Stimulated activated naive CD4-positive, alpha-beta T cell (primary cell): ENCODE measurements at regions not wholly inside any gene's neighbourhood (a gene's known extent, or its start where the extent isn't known, plus 50 kb on each side); places are given as distances from the start of the nearest gene placed in this dataset.

Source experiments
- DNase-seq, 6 experiments: peaks; one replicate each; lab custom pipeline; 2025; lab: John Stamatoyannopoulos, UW

DNA sequence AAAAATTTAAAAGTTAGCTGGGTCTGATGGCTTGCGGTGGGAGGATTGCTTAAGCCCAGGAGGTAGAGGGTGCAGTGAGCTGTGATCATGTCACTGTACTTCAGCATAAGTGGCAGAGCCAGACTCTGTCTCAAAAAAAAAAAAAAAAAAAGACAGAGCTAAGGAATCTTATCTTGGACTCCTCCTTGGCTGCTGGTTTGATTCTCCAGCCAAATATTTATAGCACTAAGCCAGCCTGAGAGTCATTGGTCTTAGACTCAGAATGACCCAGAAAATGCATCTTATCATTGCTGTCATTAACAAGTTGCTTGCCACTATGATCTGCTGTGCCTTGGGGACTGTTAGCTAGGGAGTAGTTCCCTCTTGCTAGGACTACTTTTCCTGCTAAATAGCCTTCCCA is 164.7 kb downstream of the GNAT3 start:
- DNase-seq: no peak

DNA sequence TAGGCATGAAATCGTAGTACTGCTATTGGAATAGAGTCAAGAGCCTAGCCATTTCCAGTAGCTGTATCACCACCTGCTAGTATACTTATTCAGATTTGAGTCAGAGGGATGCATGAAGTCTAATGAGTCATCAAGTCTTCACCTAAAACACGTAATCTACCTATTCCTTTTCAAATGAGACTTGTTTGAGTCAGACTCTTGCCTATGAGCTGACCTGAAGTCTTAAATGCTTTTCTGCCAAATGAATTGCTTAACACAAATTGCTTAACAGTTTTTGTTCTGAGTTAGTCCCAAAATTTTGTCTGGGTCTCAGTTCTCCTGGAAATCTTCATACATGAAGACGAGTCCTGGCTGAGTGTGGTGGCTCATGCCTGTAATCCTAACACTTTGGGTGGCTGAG is 165.2 kb downstream of the GNAT3 start:
- no peak for DNase-seq

DNA sequence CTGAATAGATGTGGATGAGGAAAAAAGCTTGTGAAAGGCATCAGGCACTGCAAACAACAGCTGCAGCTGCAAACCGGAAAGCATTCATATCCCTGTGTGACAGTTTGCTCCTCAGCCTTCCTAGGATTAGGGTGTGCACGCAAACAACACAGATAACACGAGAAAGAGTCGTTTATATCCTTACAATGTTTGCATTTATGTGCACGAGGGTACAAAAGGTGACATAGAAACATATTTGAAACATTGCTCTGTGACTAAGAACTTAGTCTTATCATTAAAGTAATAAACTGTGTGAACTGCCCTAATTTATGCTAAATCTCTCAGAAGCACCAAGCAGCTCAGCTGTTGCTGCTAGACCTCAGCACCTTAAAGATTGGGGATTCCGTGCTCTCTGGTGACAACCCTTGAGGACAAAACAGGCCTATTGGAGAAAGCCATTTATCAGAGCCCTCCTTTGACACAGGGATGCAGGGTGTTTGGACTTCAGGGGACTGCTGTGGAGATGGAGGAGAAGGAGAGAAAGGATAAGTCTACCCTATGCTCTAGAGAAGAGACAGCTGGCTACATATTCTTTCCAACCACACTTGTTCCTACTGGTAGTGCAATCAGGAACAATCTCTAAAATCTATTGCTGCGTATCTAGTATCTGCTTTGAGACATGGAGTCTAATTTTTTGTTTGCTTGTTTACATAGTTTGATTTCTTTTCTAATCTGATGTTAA is 176.2 kb downstream of the GNAT3 start:
- no peak for DNase-seq

DNA sequence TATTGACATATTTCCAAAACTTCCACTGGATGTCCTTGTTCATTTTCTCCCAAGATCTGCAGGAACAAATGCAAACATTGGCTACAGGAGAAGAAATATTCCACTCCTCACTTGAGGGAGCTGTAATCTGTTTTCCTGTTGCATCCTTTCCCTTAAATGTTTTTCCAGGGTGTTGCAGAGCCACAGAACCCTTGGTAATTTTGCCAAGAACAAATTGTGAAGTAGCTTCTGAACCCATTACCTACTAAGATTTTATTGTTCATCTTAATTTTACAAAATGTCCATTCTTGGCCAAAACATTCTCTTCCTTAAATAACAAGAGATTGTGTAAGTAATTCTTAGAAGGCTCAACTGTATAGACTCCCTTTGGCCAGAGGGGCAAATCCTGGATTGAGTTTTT is 177.0 kb downstream of the GNAT3 start:
- no peak for DNase-seq

DNA sequence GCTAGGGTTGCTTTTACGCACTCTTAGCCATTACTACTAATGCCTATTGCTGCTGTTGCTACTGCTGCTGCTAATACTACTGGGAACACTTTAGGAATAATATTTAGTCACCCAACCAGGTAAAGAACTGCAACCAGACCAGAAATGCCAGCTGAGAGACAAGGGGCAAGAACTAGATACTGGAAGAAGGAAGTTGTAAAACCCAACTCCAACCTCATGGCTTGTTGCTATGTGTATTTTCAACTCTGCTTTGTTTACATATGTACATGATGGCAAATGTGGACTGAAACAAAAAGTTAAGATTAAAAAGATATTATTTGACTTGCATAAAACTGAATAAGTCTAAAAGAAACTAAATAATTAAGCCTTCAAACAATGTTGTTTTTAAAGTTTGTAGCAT is 177.7 kb downstream of the GNAT3 start:
- no peak for DNase-seq

DNA sequence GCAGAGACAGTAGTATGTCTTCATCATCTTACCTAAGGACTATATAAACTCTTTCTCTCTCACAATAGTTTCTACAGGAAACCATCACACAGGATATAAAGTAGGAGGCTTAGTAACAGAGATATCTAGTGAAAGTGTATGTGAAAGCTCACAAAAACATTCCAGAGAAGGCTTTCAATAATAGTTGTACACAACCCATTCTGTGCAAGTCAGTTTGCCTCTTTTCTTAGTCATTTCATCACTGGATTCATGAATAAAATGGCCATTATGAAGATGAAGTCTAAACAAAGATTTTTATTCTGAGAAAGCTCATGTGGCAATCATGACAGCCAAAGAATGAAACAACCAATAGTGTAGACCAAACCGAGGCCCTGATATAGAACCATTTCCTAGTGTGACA is 178.8 kb downstream of the GNAT3 start:
- DNase-seq: no peak

DNA sequence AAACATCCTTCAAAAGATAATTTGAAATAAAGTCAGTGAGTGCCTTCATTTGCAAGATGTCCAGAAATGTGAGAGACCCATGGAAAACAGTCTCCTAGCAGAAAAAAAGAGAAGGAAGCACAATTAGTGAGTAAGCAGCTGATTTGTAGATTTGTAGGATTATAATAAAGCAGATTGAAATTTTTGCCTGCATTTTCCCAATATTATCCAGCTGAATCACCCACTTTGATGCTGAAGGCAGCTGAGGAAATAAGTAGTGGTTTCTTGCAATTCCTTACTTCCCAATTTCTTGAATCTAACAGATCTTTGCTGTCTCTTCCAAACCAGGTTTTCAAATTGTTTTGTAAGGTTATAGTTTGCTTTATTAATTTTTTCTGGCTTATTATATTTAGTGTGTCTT is 181.4 kb downstream of the GNAT3 start:
- no peak for DNase-seq

DNA sequence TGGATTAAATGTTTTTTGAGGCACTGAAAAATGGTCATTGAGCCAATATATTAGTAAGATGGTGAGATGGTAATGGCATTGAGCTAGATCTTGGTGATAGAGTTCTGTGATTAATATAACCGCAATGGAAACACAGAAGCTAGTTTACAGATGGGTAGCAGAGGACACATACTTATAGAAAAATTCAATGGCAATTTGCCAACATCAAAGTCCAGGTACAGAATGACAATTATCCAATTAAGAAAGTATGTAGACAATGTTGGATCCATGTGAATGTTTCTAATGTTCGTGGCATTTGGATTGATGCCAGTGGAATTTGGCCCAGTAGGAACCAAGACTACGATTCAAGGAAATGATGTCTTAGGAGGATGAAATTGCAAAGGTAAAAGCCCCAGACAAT is 187.8 kb downstream of the GNAT3 start:
- DNase-seq: no peak

DNA sequence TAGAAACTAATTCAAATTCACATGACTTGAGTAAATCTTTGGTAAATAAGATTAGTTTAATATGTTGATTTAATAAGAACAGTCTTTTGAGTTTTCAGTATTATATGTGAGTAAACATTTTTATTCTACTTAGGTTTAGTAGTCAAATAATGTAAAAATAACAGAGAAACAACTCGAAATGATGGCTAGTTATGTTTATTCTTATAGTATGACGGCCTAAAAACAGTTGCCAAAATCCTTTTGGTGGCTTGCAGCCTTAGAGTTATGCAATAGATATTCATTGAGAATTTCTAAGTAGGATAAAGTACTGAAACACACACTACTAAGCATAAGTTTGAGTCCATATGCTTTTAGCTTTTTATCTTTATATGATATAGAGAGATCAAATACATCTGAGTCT is 184.8 kb downstream of the GNAI1 start:
- DNase-seq: no peak

DNA sequence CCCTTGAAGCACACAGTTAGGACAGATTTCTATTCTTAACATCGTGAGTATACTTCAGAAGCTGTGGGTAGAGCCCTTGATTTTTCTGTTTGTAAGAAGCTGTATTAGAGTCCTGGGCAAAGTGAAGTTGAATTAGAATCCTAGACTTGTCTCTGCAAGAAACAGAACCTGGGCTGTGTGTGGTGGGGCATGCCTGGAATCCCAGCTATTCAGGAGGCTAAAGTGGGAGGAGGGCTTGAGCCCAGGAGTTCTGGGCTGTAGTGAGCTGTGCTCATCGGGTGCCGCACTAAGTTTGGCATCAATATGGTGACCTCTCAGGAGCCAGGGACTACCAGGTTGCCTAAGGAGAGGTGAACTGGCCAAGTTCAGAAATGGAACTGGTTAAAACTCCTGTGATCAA is 183.4 kb downstream of the GNAI1 start:
- no peak for DNase-seq

DNA sequence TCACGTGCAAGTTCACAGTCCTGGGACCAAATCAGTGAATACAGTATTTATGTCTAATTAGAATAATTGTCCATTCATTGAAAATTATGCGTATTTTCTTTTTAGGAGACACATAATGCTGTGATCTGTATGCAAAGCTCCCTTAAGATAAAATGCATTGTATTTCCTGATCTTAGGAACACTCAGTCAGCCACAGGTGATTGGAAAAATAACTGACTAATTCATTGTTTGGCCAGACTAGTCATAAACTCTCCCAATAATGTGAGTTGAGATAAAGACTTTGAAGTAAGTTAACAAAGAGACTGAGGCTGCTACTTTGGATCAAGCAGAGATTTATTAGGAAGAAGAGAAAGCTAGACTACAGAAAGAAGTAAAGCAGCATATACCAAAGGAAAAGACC is 182.2 kb downstream of the GNAI1 start:
- DNase-seq: no peak

DNA sequence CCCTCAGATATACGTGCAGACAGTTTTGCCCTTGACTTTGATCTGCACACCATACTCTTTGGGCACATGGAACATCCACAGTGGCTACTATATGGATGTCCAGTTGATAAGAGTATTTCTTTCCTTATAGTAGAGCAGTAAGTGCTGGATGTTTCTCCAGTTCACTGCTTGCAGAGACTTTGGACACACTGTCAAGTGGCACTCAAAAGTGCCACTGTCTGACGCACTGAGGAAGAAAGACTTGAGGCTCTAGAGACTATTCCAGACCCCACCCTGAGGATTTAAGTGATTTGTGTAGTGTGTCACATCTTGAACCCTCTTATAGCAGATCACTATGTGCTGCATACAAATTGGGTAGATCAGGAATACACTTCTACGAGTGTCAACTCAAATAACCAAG is 179.1 kb downstream of the GNAI1 start:
- no peak for DNase-seq

DNA sequence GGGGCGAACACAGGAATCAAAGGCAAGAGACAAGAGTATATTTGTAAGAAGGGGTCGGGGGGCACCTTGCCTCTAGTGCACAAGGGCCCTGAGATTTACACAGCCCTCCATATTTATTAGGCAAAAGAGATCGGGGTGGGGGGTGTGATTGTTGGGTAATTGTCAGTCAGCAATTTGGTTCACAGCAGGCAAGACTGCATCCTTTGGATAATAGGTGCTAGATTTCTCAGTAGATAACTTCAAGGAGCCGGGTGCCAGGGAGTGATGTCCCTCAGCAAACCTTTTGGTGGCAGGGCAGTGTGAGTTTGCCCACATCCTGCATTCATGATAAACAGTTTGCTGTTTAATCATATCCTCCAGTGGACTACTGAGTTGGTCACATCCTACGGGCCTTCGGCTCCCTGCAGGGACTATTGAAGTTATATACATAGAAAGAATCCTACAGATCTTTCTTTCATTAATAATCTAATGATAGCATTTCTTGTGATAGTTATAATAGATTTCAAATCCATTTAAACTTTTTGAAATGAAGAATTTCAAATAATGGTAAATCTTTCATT is 178.5 kb downstream of the GNAI1 start:
- no peak for DNase-seq

DNA sequence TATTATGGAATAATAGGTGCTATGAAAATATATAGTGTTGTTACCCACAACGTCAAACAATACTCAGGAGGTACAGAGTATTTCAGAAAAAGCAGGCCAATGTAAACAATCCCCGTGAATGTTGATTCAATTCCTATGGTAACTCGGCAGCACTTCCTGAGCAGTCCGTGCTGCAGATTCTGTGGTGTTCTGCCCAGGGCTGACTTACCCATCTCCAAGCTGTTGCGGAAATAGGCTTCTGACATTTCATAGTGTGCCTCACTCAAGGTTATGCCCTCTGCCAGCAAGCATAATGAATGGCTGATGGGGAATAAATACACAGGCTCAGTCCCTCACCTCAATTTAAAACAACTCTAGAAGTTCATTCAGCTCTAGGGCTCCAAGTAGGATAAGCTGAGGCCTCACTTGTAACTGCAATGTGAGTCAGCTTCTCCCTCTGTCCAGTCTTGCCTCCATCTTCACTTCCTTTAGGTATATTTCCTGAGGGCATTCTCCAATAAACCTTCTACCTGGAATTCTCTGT is 177.6 kb downstream of the GNAI1 start:
- DNase-seq: peak in 4 of 6 experiments; percentile 22 to 57 (median 40)

DNA sequence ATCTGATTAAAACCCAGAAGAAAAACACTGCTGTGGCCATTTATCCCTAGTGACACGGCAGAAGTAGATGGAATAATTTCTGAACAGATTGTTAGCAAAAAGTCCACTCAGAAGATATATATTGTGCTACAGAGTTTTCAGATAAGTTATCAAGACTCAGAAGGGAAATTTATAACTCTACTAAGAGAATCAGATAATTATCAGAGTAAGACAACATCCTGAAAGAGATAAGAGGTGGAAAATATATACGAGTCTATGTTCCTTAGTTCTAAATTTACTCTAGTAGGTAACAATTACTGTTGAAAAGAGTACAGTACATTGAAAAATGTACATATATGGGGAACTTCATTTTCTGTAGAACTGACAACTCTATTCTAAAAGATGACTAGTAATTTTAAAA is 176.7 kb downstream of the GNAI1 start:
- no peak for DNase-seq

DNA sequence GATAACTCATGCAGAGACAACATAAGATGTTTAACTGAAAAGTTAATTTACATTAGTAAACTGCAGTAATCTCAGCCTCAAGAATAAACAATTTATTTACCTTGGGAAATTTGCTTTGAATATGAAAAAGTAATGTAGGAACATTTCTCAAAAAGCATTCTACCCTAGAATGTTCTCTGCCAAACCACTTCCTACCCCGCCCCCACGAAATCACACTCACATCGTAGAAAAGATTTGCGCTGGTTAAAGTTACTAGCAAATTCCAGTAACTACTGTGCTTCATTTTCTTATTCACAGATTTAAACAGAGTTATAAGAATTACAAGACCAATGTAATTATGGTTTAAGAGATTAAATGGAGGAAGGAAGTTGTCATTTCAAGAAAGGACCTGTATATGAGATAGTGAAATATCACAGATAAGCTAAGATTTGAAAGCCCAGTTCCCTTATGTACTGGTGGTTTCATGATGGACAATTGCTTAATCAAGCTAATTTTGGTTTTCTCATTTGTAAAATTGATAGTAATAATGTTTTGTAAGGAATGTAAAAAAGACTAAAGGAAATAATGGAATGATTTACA is 175.4 kb downstream of the GNAI1 start:
- DNase-seq: peak in 2 of 6 experiments; percentile 5 to 21

DNA sequence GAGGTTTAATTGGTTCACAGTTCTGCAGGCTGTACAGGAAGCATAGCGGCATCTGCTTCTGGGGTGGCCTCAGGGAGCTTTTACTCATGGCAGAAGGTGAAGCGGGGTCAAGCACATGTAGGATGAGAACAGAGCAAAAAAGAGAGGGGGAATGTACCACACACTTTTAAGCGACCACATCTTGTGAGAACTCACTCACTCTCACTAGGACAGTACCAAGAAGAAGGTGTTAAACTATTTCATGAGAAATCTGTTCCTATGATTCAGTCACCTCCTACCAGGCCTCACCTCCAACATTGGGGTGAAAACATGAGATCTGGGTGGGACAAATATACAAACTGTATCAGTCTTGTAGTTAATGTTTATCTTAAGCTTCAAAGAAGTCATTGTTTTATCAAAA is 174.7 kb downstream of the GNAI1 start:
- no peak for DNase-seq

DNA sequence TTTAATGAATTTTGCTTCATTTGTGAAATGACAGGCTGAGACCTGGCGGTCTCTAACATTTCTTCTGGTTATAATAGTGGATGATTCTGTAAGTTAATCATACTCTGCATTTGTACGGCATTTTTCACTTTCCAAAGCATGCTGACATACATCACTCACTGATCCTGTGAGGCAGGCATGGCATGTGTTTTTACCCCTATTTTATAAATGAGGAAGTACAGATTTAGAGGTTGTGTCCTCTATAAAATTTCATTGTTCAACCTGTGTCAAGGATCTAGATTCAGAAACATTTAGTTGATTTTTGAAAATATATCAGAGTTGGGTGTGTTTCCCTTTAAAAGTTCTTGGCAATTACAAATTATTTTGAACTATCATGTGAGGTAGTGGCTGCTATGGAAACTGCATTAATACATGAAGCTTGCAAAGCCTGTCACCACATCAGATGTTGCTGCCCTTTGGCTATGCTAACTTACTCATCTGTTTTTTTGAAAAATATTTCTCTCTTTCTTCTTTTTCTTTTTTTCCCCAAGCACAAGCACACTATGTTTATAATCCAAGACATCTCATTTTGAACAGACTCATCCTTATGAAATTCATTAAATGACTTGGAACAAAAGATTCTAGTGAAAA is 172.7 kb downstream of the GNAI1 start:
- DNase-seq: no peak

DNA sequence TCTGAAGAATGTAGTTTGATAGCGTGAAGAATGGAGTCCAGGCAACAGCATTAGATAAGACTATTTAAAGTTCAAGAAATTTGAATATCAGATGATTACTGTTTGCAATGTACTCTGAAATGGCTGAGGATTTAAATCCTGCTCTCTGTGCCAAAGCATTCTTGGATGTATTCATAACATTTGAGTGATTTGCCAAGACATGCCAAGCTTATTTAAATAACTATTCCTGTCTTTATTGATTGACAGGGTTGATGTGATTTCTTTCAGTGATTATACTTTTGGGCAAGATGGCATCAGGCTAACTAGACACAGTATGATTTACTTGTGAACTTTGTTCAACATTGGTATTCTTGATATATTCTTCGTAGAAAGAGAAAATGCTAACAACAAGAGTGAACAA is 168.7 kb downstream of the GNAI1 start:
- DNase-seq: no peak

DNA sequence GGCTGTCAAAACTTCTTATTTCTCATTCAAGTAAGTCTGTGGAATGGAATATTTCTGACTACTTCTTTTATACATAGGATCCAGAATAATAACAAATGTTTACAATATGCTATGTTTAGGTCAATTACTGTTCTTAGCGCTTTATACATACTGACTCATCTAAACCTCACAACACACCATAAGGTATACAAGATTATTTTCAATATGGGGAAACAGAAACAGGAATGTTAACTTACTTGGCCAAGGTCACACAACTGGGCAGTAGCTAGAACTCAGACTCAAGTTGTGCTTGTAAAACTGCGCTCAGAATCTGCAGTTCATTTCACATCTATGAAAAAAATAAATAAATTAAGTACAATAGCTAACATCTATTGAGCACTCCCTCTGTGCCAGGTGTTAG is 168.0 kb downstream of the GNAI1 start:
- DNase-seq: no peak

DNA sequence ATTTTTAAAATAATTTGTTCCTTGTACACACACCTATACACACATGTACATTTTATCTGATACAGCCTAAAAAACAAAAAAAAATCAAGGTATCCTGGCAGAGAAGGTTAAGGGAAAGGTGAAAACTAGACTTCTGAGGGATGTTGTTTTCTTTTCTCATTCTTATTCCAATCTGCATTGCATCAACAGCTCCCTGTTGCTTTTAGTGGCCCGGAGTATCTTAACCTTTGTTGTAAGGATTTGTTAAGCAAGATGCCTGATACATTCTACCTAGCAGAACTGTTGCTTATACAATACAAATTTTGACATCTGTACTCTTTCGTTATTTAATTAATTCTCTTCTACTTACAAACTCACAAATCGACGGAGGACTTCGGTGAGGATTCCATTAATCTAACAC is 167.4 kb downstream of the GNAI1 start:
- DNase-seq: no peak

DNA sequence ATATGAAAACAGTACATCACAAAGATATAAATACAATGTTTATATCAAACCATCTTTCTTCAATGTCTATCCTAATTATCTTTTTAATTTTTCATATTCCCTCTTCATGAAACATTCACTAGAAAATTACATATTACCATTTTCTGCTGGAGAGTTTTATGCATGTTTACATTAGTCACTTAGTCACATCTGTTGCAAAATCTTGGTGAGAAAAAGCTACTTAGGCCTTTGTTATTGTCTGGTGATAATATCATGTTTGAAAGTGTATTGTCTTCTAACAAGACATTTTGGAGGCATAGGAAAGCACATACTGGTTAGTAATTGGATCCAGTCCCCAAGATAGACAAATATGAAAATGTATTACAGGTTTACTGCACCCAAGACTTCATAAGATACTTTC is 163.6 kb downstream of the GNAI1 start:
- DNase-seq: no peak

DNA sequence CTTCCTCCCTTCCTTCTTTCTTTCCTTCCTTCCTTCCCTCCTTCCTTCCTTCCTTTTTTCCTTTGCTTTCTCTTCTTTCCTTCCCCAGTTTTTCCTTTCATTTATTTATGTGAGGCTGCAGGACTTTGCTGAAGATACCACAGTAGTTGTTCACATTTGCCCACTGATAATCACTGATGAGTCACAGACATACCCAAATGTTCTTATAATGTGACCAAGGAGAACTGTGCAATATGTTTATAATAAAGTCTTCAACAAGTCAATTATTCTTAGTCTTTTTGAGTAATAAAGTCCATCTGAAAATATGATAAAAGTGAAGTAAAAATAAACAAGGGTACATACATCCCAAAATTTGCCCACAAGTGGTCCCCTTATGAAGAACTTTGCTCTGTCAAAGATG is 159.7 kb downstream of the GNAI1 start:
- DNase-seq: no peak
